ACHN (cell line): ENCODE measurements at regions not wholly inside any gene's neighbourhood (a gene's known extent, or its start where the extent isn't known, plus 50 kb on each side); places are given as distances from the start of the nearest gene placed in this dataset.

Experiments
- DNase-seq: peaks from one replicate; pipeline ENCODE4 v3.0.0-alpha.2; 2015
- in situ Hi-C: cut with HindIII; loops from 2 replicates; pipeline ENCODE4 v1.10.0; 2017; ENCODE audit warnings: low sequenced_read_pairs, low pct_ligation_motif_present, low pct_unique_long_range_greater_than_20kb

GRCh38 chrX:6667048-6667768, 132.3 kb upstream of the VCX3A start:
- in situ Hi-C loops, result no loop called here
- no peak for DNase-seq

GRCh38 chrX:6666624-6667023, 131.7 kb upstream of the VCX3A start:
- no peak for DNase-seq
- in situ Hi-C loops, result no loop called here

GRCh38 chrX:6661736-6662135, 126.8 kb upstream of the VCX3A start:
- no peak for DNase-seq
- in situ Hi-C loops, result no loop called here

- in situ Hi-C loops, result no loop called here
- no peak for DNase-seq
Measured at GRCh38 chrX:6660567-6661264, 125.8 kb upstream of the VCX3A start.

- in situ Hi-C loops, result no loop called here
Measured at GRCh38 chrX:6645216-6645615, 110.3 kb upstream of the VCX3A start.

GRCh38 chrX:6644411-6644810, 109.5 kb upstream of the VCX3A start:
- in situ Hi-C loops, result no loop called here
- DNase-seq, result peak; percentile 12

More at GRCh38 chrX:6645216-6645615, 110.3 kb upstream of the VCX3A start:
- no peak for DNase-seq

GRCh38 chrX:6640727-6641126, 105.8 kb upstream of the VCX3A start:
- DNase-seq, result no peak
- in situ Hi-C loops, result no loop called here

- no peak for DNase-seq
- in situ Hi-C loops, result no loop called here
Measured at GRCh38 chrX:6614506-6614905, 79.6 kb upstream of the VCX3A start.

GRCh38 chrX:6599230-6599860, 64.4 kb upstream of the VCX3A start:
- in situ Hi-C loops, result no loop called here
- no peak for DNase-seq
